ENCODE measurements at regions not wholly inside any gene's neighbourhood (a gene's known extent, or its start where the extent isn't known, plus 50 kb on each side); places are given as distances from the start of the nearest gene placed in this dataset.

- Mint-ChIP-seq H3K9me3 (no peaks in the 10 kb centered on the region), H3K4me3 (ENCODE audit: low read depth) (no peak overlapping the region), H3K27me3 (ENCODE audit: low read depth) (peaks cover 4% of the 10 kb centered on the region), H3K27ac (no peak overlapping the region), H3K36me3 (ENCODE audit: low read depth) (no peaks in the 10 kb centered on the region), H3K4me1 (ENCODE audit: low read depth) (no peaks in the 10 kb centered on the region)
- intact Hi-C loops (cut with micrococcal nuclease), result no loop called here
- no peak for DNase-seq (ENCODE audit: low spot score)
Observed at GRCh38 chr1:112063781-112064728, 74.6 kb upstream of the KCND3 start.

- no peak for DNase-seq (ENCODE audit: low spot score)
- Mint-ChIP-seq H3K4me1 (ENCODE audit: low read depth) (no peaks in the 10 kb centered on the region), H3K4me3 (ENCODE audit: low read depth) (no peak overlapping the region), H3K36me3 (ENCODE audit: low read depth) (no peaks in the 10 kb centered on the region), H3K9me3 (no peaks in the 10 kb centered on the region), H3K27ac (no peak overlapping the region), H3K27me3 (ENCODE audit: low read depth) (peaks cover 8% of the 10 kb centered on the region)
- intact Hi-C loops (cut with micrococcal nuclease), result no loop called here
Observed at GRCh38 chr1:112067989-112068388, 78.5 kb upstream of the KCND3 start.

DNA sequence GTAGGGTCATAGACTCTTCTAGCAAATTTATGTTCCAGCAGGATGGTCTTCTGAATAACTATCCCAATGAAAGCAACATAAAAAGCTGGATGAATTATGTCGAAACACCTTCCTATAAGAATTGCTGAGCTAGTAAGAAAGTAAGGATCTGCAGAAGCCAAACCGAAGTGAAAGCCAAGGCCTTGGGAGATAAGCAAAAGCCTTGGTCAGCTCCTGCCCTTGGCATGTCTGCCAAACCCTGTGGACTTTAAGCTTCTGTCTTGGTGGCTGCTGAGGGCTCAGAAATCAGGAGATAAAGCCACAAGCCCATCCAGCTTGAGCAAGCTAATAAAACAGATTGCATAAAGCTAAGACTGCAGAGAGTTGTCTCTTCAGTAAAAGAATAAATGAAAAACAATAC is 81.2 kb upstream of the KCND3 start:
- intact Hi-C loops (cut with micrococcal nuclease), result no loop called here
- DNase-seq (ENCODE audit: low spot score), result no peak
- Mint-ChIP-seq H3K36me3 (ENCODE audit: low read depth) (no peaks in the 10 kb centered on the region), H3K27me3 (ENCODE audit: low read depth) (peaks cover 5% of the 10 kb centered on the region), H3K9me3 (no peaks in the 10 kb centered on the region), H3K27ac (no peak overlapping the region), H3K4me1 (ENCODE audit: low read depth) (no peaks in the 10 kb centered on the region), H3K4me3 (ENCODE audit: low read depth) (no peak overlapping the region)

DNA sequence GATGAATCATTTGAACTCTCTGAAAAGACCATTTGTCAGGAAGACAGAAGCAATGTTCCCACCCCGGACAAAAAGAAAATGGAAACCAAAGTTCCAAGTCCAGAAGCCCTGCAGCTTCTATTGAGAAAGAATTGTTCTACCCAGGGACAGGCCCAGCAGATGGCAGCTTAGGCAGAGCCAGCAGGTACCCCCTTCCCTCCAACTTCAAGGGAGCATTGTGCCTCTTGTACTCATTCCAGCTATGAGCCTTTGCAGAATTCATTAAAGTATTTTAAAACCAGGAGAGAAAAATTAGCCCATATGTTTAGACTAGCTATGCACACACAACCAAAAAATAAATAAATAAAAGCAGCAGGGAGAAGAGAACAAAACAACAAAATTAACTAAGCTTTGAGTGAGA is 85.2 kb upstream of the KCND3 start:
- no peak overlapping the region for H3K4me3 Mint-ChIP-seq (ENCODE audit: low read depth)
- no peaks in the 10 kb centered on the region for H3K4me1 Mint-ChIP-seq (ENCODE audit: low read depth)
- H3K9me3 Mint-ChIP-seq, result no peaks in the 10 kb centered on the region
- H3K27me3 Mint-ChIP-seq (ENCODE audit: low read depth), result peaks cover 5% of the 10 kb centered on the region
- intact Hi-C loops (cut with micrococcal nuclease), result no loop called here
- H3K27ac Mint-ChIP-seq, result no peak overlapping the region
- no peak for DNase-seq (ENCODE audit: low spot score)
- no peaks in the 10 kb centered on the region for H3K36me3 Mint-ChIP-seq (ENCODE audit: low read depth)

DNA sequence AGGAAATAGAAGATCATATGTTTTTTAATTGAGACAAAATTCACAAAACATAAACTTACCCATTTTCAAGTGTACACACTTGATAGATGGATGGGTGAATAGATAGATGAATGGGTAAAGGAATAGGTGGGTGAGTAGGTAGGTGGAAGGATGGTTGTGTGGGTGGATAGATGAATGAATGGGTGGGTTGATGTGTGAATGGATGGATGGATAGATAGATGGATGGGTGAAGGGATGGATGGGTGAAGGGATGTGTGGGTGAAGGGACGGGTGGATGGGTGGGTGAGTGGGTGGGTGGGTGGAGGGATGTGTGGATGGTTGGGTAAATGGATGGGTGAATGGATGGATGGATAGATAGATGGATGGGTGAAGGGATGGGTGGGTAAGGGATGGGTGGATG is 86.1 kb upstream of the KCND3 start:
- intact Hi-C loops (cut with micrococcal nuclease), result no loop called here
- H3K27me3 Mint-ChIP-seq (ENCODE audit: low read depth), result peaks cover 5% of the 10 kb centered on the region
- no peaks in the 10 kb centered on the region for H3K36me3 Mint-ChIP-seq (ENCODE audit: low read depth)
- no peak overlapping the region for H3K4me3 Mint-ChIP-seq (ENCODE audit: low read depth)
- DNase-seq (ENCODE audit: low spot score), result no peak
- no peaks in the 10 kb centered on the region for H3K4me1 Mint-ChIP-seq (ENCODE audit: low read depth)
- no peaks in the 10 kb centered on the region for H3K9me3 Mint-ChIP-seq
- no peak overlapping the region for H3K27ac Mint-ChIP-seq

DNA sequence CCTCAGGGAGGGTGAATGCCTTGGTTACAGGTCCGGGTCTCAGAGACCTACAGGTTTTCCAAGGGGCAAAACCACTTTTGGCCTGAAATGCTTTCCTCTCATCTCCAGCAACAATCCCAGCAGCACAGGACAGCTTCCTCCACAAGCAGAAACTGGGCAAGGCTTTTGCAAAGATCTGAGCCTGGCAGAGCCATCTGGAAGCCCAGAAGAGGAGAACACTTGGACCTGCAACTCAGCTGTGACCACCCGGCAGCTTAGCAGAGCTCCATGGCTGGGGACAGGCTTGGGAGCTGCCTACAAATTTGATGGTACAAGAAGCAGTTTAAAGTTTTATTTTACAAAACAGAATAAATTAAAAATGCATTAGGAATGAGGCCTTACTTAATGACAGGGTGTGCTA is 90.0 kb upstream of the KCND3 start:
- H3K27me3 Mint-ChIP-seq (ENCODE audit: low read depth), result no peaks in the 10 kb centered on the region
- H3K27ac Mint-ChIP-seq, result no peak overlapping the region
- no peaks in the 10 kb centered on the region for H3K4me1 Mint-ChIP-seq (ENCODE audit: low read depth)
- DNase-seq (ENCODE audit: low spot score), result no peak
- H3K36me3 Mint-ChIP-seq (ENCODE audit: low read depth), result no peaks in the 10 kb centered on the region
- no peak overlapping the region for H3K4me3 Mint-ChIP-seq (ENCODE audit: low read depth)
- intact Hi-C loops (cut with micrococcal nuclease), result no loop called here
- no peaks in the 10 kb centered on the region for H3K9me3 Mint-ChIP-seq

- Mint-ChIP-seq H3K4me3 (ENCODE audit: low read depth) (no peak overlapping the region), H3K4me1 (ENCODE audit: low read depth) (no peaks in the 10 kb centered on the region)
- intact Hi-C loops (cut with micrococcal nuclease), result no loop called here
Observed at GRCh38 chr1:112083487-112083886, 94.0 kb upstream of the KCND3 start.

DNA sequence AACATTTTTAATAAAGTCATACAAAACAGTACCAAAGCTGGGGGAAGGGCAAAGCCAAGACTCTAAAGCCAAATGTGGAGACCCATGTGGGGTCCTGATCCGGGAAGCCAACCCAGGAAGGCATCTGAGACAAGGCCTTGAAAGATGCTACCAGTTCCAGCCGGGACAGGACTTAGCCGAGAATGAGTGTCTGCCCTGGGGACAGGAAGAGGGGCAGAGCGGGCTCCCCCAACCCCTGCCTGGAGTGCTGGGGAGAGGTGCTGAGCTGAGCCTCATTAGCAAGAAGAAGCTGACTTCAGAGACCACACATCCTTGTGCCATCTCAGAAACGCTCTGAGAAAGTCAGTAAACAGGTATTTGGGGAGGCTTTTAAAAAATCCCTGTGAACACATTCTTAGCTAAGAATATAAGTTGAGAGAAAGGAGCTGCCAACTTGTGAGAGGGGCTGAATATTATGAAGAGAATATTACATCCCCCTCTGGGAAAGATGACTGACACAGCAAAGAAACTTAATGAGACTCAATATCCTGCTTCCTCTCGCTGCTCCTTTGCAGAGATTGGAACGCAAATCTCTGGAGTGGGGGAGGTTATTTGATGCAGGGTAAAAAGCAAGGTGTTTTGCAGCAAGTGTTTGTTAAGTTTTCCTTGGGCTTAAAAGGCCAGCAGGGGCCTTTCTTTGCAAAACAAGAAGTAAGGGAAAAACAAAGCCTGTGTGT is 103.3 kb upstream of the KCND3 start:
- DNase-seq (ENCODE audit: low spot score), result no peak
- no peaks in the 10 kb centered on the region for H3K36me3 Mint-ChIP-seq (ENCODE audit: low read depth)
- H3K4me1 Mint-ChIP-seq (ENCODE audit: low read depth), result no peaks in the 10 kb centered on the region
- no peak overlapping the region for H3K4me3 Mint-ChIP-seq (ENCODE audit: low read depth)
- no peaks in the 10 kb centered on the region for H3K9me3 Mint-ChIP-seq
- H3K27ac Mint-ChIP-seq, result no peak overlapping the region
- intact Hi-C loops (cut with micrococcal nuclease), result no loop called here
- H3K27me3 Mint-ChIP-seq (ENCODE audit: low read depth), result peaks cover 6% of the 10 kb centered on the region

More at GRCh38 chr1:112083487-112083886, 94.0 kb upstream of the KCND3 start:
- Mint-ChIP-seq H3K27me3 (ENCODE audit: low read depth) (no peaks in the 10 kb centered on the region), H3K36me3 (ENCODE audit: low read depth) (no peaks in the 10 kb centered on the region), H3K9me3 (no peaks in the 10 kb centered on the region), H3K27ac (no peak overlapping the region)
- no peak for DNase-seq (ENCODE audit: low spot score)

- no peaks in the 10 kb centered on the region for H3K4me1 Mint-ChIP-seq (ENCODE audit: low read depth)
- no peak overlapping the region for H3K27ac Mint-ChIP-seq
- H3K36me3 Mint-ChIP-seq (ENCODE audit: low read depth), result no peaks in the 10 kb centered on the region
- no peak for DNase-seq (ENCODE audit: low spot score)
- H3K27me3 Mint-ChIP-seq (ENCODE audit: low read depth), result peaks cover 6% of the 10 kb centered on the region
- H3K9me3 Mint-ChIP-seq, result no peaks in the 10 kb centered on the region
- intact Hi-C loops (cut with micrococcal nuclease), result no loop called here
- no peak overlapping the region for H3K4me3 Mint-ChIP-seq (ENCODE audit: low read depth)
Observed at GRCh38 chr1:112093372-112093694, 103.9 kb upstream of the KCND3 start.

GRCh38 chr1:112099979-112100378 is 110.5 kb upstream of the KCND3 start:
- Mint-ChIP-seq H3K36me3 (ENCODE audit: low read depth) (no peaks in the 10 kb centered on the region), H3K4me1 (ENCODE audit: low read depth) (no peaks in the 10 kb centered on the region), H3K9me3 (no peaks in the 10 kb centered on the region), H3K27ac (no peak overlapping the region), H3K27me3 (ENCODE audit: low read depth) (no peaks in the 10 kb centered on the region), H3K4me3 (ENCODE audit: low read depth) (no peak overlapping the region)
- DNase-seq (ENCODE audit: low spot score), result no peak
- intact Hi-C loops (cut with micrococcal nuclease), result no loop called here

GRCh38 chr1:112105557-112105956 is 116.1 kb upstream of the KCND3 start:
- Mint-ChIP-seq H3K9me3 (no peaks in the 10 kb centered on the region), H3K27me3 (ENCODE audit: low read depth) (no peaks in the 10 kb centered on the region), H3K4me3 (ENCODE audit: low read depth) (no peak overlapping the region), H3K36me3 (ENCODE audit: low read depth) (no peaks in the 10 kb centered on the region), H3K27ac (no peak overlapping the region), H3K4me1 (ENCODE audit: low read depth) (no peaks in the 10 kb centered on the region)
- intact Hi-C loops (cut with micrococcal nuclease), result no loop called here
- DNase-seq (ENCODE audit: low spot score), result no peak

DNA sequence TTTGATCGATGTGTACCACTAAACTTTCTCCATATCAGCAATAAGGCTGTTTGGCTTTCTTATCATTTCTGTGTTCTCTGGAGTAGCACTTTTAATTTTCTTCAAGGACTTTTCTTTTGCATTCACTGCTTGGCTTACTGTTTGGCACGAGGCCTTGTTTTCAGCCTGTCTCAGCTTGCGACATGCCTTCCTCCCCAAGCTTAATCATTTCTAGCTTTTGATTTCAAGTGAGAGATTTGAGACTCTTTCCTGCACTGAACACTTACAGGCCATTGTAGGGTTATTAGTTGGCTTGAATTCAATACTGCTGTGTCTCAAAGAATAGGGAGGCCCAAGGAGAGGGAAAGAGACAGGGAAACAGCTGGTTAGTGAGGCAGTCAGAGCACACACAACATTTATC is 120.6 kb upstream of the KCND3 start:
- Mint-ChIP-seq H3K27me3 (ENCODE audit: low read depth) (no peaks in the 10 kb centered on the region), H3K27ac (no peak overlapping the region), H3K4me1 (ENCODE audit: low read depth) (peaks cover 4% of the 10 kb centered on the region), H3K4me3 (ENCODE audit: low read depth) (no peak overlapping the region), H3K36me3 (ENCODE audit: low read depth) (no peaks in the 10 kb centered on the region), H3K9me3 (no peaks in the 10 kb centered on the region)
- DNase-seq (ENCODE audit: low spot score), result no peak
- intact Hi-C loops (cut with micrococcal nuclease), result no loop called here

- Mint-ChIP-seq H3K27ac (no peak overlapping the region), H3K4me1 (ENCODE audit: low read depth) (peaks cover 4% of the 10 kb centered on the region), H3K27me3 (ENCODE audit: low read depth) (no peaks in the 10 kb centered on the region), H3K36me3 (ENCODE audit: low read depth) (no peaks in the 10 kb centered on the region), H3K4me3 (ENCODE audit: low read depth) (no peak overlapping the region), H3K9me3 (no peaks in the 10 kb centered on the region)
- intact Hi-C loops (cut with micrococcal nuclease), result no loop called here
- DNase-seq (ENCODE audit: low spot score), result no peak
Observed at GRCh38 chr1:112111734-112112133, 122.3 kb upstream of the KCND3 start.
